Left kidney (tissue), 1 donor: ENCODE measurements at regions not wholly inside any gene's neighbourhood (a gene's known extent, or its start where the extent isn't known, plus 50 kb on each side); places are given as distances from the start of the nearest gene placed in this dataset.
A peak's percentile ranks its signal among the peaks of the same experiment; 100 is the strongest.
"Not testable (repeated sequence)": the region's sequence is repeated elsewhere in the genome, so short reads cannot be mapped to it uniquely, and the experiment has no call there.

ENCODE experiments used
- DNase-seq: peaks from one replicate; pipeline ENCODE4 v3.0.0-alpha.2; 2013

- no peak for DNase-seq
Observed at GRCh38 chr7:106448992-106449859, 164.4 kb upstream of the NAMPT start.

GRCh38 chr7:106448346-106448991 lies 163.7 kb upstream of the NAMPT start:
- DNase-seq = no peak

GRCh38 chr7:106447318-106447847 lies 162.6 kb upstream of the NAMPT start:
- DNase-seq = no peak

GRCh38 chr7:106445366-106445765 lies 160.6 kb upstream of the NAMPT start:
- not testable (repeated sequence) for DNase-seq

- no peak for DNase-seq
Observed at GRCh38 chr7:106444068-106444655, 159.4 kb upstream of the NAMPT start.

GRCh38 chr7:106443156-106443555 lies 158.4 kb upstream of the NAMPT start:
- DNase-seq = no peak

- no peak for DNase-seq
Observed at GRCh38 chr7:106442476-106442875, 157.7 kb upstream of the NAMPT start.

- not testable (repeated sequence) for DNase-seq
Observed at GRCh38 chr7:106441343-106441742, 156.6 kb upstream of the NAMPT start.

- DNase-seq = not testable (repeated sequence)
Observed at GRCh38 chr7:106436933-106437332, 152.2 kb upstream of the NAMPT start.

- DNase-seq = no peak
Observed at GRCh38 chr7:106433377-106433776, 148.6 kb upstream of the NAMPT start.

- DNase-seq = no peak
Observed at GRCh38 chr7:106430535-106431455, 146.0 kb upstream of the NAMPT start.

GRCh38 chr7:106430103-106430502 lies 145.3 kb upstream of the NAMPT start:
- no peak for DNase-seq

- DNase-seq = no peak
Observed at GRCh38 chr7:106426803-106427202, 142.0 kb upstream of the NAMPT start.

GRCh38 chr7:106425017-106425719 lies 140.4 kb upstream of the NAMPT start:
- peak; percentile 62 for DNase-seq

GRCh38 chr7:106424476-106425016 lies 139.8 kb upstream of the NAMPT start:
- no peak for DNase-seq

GRCh38 chr7:106423821-106424475 lies 139.2 kb upstream of the NAMPT start:
- DNase-seq = no peak

GRCh38 chr7:106423111-106423510 lies 138.3 kb upstream of the NAMPT start:
- DNase-seq = no peak

GRCh38 chr7:106421181-106421762 lies 136.5 kb upstream of the NAMPT start:
- peak; percentile 15 for DNase-seq

GRCh38 chr7:106420736-106421135 lies 136.0 kb upstream of the NAMPT start:
- no peak for DNase-seq

- DNase-seq = no peak
Observed at GRCh38 chr7:106420210-106420609, 135.4 kb upstream of the NAMPT start.
